OCI-LY7 (cell line): ENCODE measurements at regions not wholly inside any gene's neighbourhood (a gene's known extent, or its start where the extent isn't known, plus 50 kb on each side); places are given as distances from the start of the nearest gene placed in this dataset.

ENCODE experiments used
- BruUV-seq: library from RNA; stranded (reverse); fragments of 400-500 nt; replicated peaks from 2 replicates; lab custom pipeline; 2021; lab: Mats Ljungman, UMichigan
- CTCF ChIA-PET: fragments of 300-600 bp; sonication (Branson Sonifier 250); formaldehyde crosslinking; loops from one replicate; lab custom pipeline; 2022; ENCODE audit warnings: antibody characterized with exemption; ENCODE audit not compliant: unreplicated experiment; lab: Charles Lee
- POLR2A ChIA-PET: fragments of 300-600 bp; sonication (Branson Sonifier 250); formaldehyde crosslinking; loops from one replicate; lab custom pipeline; 2022; ENCODE audit warnings: antibody characterized with exemption; lab: Charles Lee
- DNase-seq: peaks from one replicate; pipeline ENCODE4 v3.0.0-alpha.2; 2015; ENCODE audit warnings: low spot score
- H2AFZ ChIP-seq: fragments of 200-600 bp; sonication (generic), shearing (Covaris generic); 2 replicates; pipeline ENCODE4 v1.6.1; 2014; ENCODE audit warnings: mild to moderate bottlenecking, antibody characterized with exemption, low read length, moderate library complexity
- H3K27ac ChIP-seq: fragments of 200-600 bp; sonication (generic); 2 replicates; pipeline ENCODE4 v1.5.1; 2014; ENCODE audit warnings: mixed run types, low read depth, mild to moderate bottlenecking, moderate library complexity, low read length, inconsistent platforms; ENCODE audit not compliant: poor library complexity, severe bottlenecking
- H3K36me3 ChIP-seq: fragments of 200-600 bp; sonication (generic); 2 replicates; pipeline ENCODE4 v1.6.1; 2014; ENCODE audit warnings: mild to moderate bottlenecking, antibody characterized with exemption, low read length, moderate library complexity, mixed read lengths; ENCODE audit not compliant: insufficient read depth
- H3K4me1 ChIP-seq: fragments of 200-600 bp; sonication (generic); 2 replicates; pipeline ENCODE4 v1.5.1; 2014; ENCODE audit warnings: mild to moderate bottlenecking, low read length; ENCODE audit not compliant: insufficient read depth, poor library complexity, severe bottlenecking
- H3K4me2 ChIP-seq: fragments of 200-600 bp; sonication (generic); 2 replicates; pipeline ENCODE4 v1.6.1; 2014; ENCODE audit warnings: mild to moderate bottlenecking, low read length
- H3K4me3 ChIP-seq: fragments of 200-600 bp; sonication (generic); 2 replicates; pipeline ENCODE4 v1.5.1; 2014; ENCODE audit warnings: mild to moderate bottlenecking, low read depth, low read length; ENCODE audit not compliant: poor library complexity, severe bottlenecking
- H3K79me2 ChIP-seq: fragments of 200-600 bp; sonication (generic); 2 replicates; pipeline ENCODE4 v1.6.1; 2016; ENCODE audit warnings: low read depth, mild to moderate bottlenecking, low read length, moderate library complexity, mixed read lengths; ENCODE audit not compliant: insufficient read depth
- H3K9me2 ChIP-seq: fragments of 200-600 bp; sonication (generic); 2 replicates; pipeline ENCODE4 v1.6.1; 2016; ENCODE audit warnings: mild to moderate bottlenecking, low read length, mixed read lengths; ENCODE audit not compliant: insufficient read depth
- H3K9me3 ChIP-seq: fragments of 200-600 bp; sonication (generic); 2 replicates; pipeline ENCODE4 v1.6.1; 2014; ENCODE audit warnings: mild to moderate bottlenecking, mixed run types, low read length, mixed read lengths
- H4K20me1 ChIP-seq: fragments of 200-600 bp; sonication (generic); 2 replicates; pipeline ENCODE4 v1.6.1; 2014; ENCODE audit warnings: mild to moderate bottlenecking, antibody characterized with exemption, low read length, moderate library complexity, mixed read lengths; ENCODE audit not compliant: insufficient read depth
- EZH2phosphoT487 ChIP-seq: fragments of 200-600 bp; sonication (generic); IDR thresholded peaks from 2 replicates; pipeline ENCODE4 v1.6.1; 2018; ENCODE audit warnings: low read depth, borderline replicate concordance, mild to moderate bottlenecking, mixed run types, antibody characterized with exemption, low read length, moderate library complexity, mixed read lengths
- intact Hi-C: fragments of 100-400 bp; cut with micrococcal nuclease; formaldehyde crosslinking; loops from one replicate; pipeline ENCODE4 v1.10.0; 2022; ENCODE audit not compliant: unreplicated experiment
- TF ChIP-seq, protein P1 (sequence below): fragments of 200-600 bp; sonication (generic); conservative IDR thresholded peaks from 2 replicates; pipeline ENCODE4 v1.5.1; 2014; ENCODE audit warnings: mild to moderate bottlenecking, antibody characterized with exemption, low read length, moderate library complexity, mixed read lengths

DNA sequence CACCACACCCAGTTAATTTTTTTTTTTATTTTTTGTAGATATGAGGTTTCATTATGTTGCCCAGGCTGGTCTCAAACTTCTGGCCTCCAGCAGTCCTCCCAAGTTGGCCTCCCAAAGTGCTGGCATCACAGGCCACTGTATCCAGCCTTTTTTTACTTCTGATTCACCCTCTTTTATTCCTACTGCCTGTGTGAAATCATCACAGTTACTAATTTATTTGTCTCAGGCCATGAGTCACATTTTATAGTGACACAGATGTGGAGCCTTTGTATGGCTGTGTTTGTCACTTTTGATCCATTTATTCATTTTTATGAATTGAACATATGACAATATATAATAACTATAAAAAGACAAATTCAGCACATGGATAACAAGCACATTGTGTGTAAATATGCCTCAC lies 67.1 kb upstream of the SNX2 start:
- H3K36me3 ChIP-seq: no peaks in the 10 kb centered on the region
- no peaks in the 10 kb centered on the region for H3K79me2 ChIP-seq
- no peak for DNase-seq
- H3K4me1 ChIP-seq: peaks cover 4% of the 10 kb centered on the region
- no peak overlapping the region for H3K27ac ChIP-seq
- BruUV-seq: no TSS peak
- POLR2A ChIA-PET: no interaction called here
- no peak for TF ChIP-seq EZH2phosphoT487
- TF ChIP-seq, protein P1, sequence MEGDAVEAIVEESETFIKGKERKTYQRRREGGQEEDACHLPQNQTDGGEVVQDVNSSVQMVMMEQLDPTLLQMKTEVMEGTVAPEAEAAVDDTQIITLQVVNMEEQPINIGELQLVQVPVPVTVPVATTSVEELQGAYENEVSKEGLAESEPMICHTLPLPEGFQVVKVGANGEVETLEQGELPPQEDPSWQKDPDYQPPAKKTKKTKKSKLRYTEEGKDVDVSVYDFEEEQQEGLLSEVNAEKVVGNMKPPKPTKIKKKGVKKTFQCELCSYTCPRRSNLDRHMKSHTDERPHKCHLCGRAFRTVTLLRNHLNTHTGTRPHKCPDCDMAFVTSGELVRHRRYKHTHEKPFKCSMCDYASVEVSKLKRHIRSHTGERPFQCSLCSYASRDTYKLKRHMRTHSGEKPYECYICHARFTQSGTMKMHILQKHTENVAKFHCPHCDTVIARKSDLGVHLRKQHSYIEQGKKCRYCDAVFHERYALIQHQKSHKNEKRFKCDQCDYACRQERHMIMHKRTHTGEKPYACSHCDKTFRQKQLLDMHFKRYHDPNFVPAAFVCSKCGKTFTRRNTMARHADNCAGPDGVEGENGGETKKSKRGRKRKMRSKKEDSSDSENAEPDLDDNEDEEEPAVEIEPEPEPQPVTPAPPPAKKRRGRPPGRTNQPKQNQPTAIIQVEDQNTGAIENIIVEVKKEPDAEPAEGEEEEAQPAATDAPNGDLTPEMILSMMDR: no peak
- H3K9me2 ChIP-seq: no peaks in the 10 kb centered on the region
- no peaks in the 10 kb centered on the region for H3K9me3 ChIP-seq
- CTCF ChIA-PET: no interaction called here
- no peak overlapping the region for H3K4me2 ChIP-seq
- H2AFZ ChIP-seq: no peak overlapping the region
- no peak overlapping the region for H3K4me3 ChIP-seq
- H4K20me1 ChIP-seq: no peaks in the 10 kb centered on the region
- intact Hi-C loops: loop anchor here (10.0 kb wide), 1 partner anchor 137 kb away; the partner anchor contains the start of gene SNX24

DNA sequence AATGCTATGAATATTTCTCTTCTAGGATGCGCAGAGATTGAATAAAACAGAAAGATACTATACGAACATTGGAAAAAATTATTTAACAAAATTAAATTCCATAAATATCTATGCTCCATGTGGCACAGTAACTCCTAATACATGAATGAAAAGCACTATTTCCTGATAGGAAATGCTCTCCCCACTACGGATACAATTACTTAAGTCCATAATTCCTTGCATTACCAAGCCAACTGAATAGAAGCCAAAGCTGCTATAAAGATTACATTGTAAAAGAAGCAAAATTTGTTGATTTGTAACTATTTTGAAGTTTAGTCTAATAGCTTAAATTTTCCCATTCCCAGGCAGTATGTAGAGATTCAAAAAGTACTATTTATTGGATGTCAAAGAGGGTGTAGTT lies 61.8 kb upstream of the SNX2 start:
- no peak for TF ChIP-seq EZH2phosphoT487
- TF ChIP-seq, protein P1: no peak
- CTCF ChIA-PET: interaction anchor here (1.0 kb wide), 1 partner anchor 8 kb away, joined by 3 read pairs; no protein-coding TSS in a partner anchor
- POLR2A ChIA-PET: interaction anchor here (1.0 to 1.2 kb wide), 2 partner anchors 9 to 13 kb away, joined by 4 to 5 read pairs; no protein-coding TSS in a partner anchor
- H3K9me2 ChIP-seq: no peaks in the 10 kb centered on the region
- H3K4me2 ChIP-seq: no peak overlapping the region
- no peaks in the 10 kb centered on the region for H3K4me1 ChIP-seq
- intact Hi-C loops: no loop called here
- no peak overlapping the region for H3K4me3 ChIP-seq
- H4K20me1 ChIP-seq: no peaks in the 10 kb centered on the region
- no peak overlapping the region for H3K27ac ChIP-seq
- no peak overlapping the region for H2AFZ ChIP-seq
- H3K9me3 ChIP-seq: no peaks in the 10 kb centered on the region
- no TSS peak for BruUV-seq
- no peaks in the 10 kb centered on the region for H3K79me2 ChIP-seq
- no peak for DNase-seq
- no peaks in the 10 kb centered on the region for H3K36me3 ChIP-seq

DNA sequence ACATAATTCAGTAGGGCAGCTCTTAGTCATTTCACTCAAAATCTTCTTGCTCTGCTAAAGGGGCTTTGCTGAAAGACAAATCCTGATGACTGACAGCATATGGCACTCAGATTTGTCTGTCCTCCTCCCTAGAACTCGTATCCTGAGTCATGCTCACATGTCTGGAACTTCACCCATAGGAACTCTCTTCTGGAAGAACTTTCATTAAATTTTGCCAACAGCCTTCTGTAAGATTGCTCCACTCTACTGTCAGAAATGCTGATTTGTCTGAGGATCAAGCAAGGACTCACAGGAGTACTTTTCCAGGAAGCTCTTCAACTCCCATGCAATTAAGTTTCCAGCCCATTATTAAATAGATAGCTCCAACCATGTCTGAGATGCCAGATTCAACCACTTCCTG lies 59.8 kb upstream of the SNX2 start:
- no TSS peak for BruUV-seq
- POLR2A ChIA-PET: interaction anchor here (0.6 to 1.3 kb wide), 2 partner anchors 28 to 132 kb away, joined by 3 to 6 read pairs; no protein-coding TSS in a partner anchor
- Histone ChIP-seq H3K79me2 (no peaks in the 10 kb centered on the region), H3K9me2 (no peaks in the 10 kb centered on the region), H3K4me2 (no peak overlapping the region), H3K27ac (no peak overlapping the region), H4K20me1 (no peaks in the 10 kb centered on the region), H3K4me3 (no peak overlapping the region), H3K9me3 (no peaks in the 10 kb centered on the region), H3K4me1 (no peaks in the 10 kb centered on the region), H2AFZ (no peak overlapping the region), H3K36me3 (no peaks in the 10 kb centered on the region)
- intact Hi-C loops: no loop called here
- TF ChIP-seq EZH2phosphoT487: no peak
- TF ChIP-seq, protein P1: no peak
- CTCF ChIA-PET: no interaction called here
- no peak for DNase-seq
